Fibroblast of lung (primary cell): ENCODE measurements at regions not wholly inside any gene's neighbourhood (a gene's known extent, or its start where the extent isn't known, plus 50 kb on each side); places are given as distances from the start of the nearest gene placed in this dataset.

ENCODE experiments used
- EZH2 ChIP-seq: IDR thresholded peaks from 2 replicates; pipeline ENCODE4 v1.5.1; 2012; ENCODE audit warnings: low read length, control low read depth, mild to moderate bottlenecking; ENCODE audit errors: missing control alignments
- TF ChIP-seq, protein P1 (sequence below), 2 donors: IDR thresholded peaks in 1 of 2; conservative IDR thresholded peaks in 1 of 2; 1 replicate in 1 of 2; 2 replicates in 1 of 2; pipeline ENCODE4 v1.5.1; 2011 to 2012; ENCODE audit warnings: low read length in 2 of 2, control low read depth in 1 of 2, inconsistent platforms in 1 of 2, low read depth in 1 of 2, mild to moderate bottlenecking in 1 of 2

DNA sequence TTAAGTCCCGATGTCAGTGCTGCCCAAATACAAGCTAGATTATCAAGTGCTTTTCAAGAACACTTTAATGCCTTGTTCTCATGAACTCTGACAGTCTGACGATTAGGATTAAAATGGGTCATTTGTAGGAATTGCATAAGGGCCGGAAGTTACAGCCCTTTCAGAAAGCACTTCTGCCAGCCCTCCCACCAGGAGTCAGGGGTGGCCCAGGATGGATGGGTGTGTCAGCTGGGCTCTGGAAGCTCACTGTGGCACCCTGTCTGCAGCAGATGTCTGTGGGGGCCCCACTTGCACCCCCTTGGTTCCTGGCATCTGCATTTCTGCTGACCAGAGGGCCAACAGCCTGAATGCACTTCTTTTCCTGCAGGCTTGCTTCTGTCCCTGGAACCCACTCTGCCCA lies 712.7 kb downstream of the UQCRFS1 start:
- TF ChIP-seq, protein P1, sequence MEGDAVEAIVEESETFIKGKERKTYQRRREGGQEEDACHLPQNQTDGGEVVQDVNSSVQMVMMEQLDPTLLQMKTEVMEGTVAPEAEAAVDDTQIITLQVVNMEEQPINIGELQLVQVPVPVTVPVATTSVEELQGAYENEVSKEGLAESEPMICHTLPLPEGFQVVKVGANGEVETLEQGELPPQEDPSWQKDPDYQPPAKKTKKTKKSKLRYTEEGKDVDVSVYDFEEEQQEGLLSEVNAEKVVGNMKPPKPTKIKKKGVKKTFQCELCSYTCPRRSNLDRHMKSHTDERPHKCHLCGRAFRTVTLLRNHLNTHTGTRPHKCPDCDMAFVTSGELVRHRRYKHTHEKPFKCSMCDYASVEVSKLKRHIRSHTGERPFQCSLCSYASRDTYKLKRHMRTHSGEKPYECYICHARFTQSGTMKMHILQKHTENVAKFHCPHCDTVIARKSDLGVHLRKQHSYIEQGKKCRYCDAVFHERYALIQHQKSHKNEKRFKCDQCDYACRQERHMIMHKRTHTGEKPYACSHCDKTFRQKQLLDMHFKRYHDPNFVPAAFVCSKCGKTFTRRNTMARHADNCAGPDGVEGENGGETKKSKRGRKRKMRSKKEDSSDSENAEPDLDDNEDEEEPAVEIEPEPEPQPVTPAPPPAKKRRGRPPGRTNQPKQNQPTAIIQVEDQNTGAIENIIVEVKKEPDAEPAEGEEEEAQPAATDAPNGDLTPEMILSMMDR (conservative IDR thresholded peaks at IDR 0.05 in 1 of 2, IDR thresholded peaks at IDR 0.05 in 1 of 2; ENCODE audit: low read depth in 1 of 2, low read length in 2 of 2): no peak
- TF ChIP-seq EZH2: no peak
